ENCODE measurements at regions not wholly inside any gene's neighbourhood (a gene's known extent, or its start where the extent isn't known, plus 50 kb on each side); places are given as distances from the start of the nearest gene placed in this dataset.

GRCh38 chr5:67494186-67494855, 297.7 kb upstream of the CD180 start:
- no peak for DNase-seq

GRCh38 chr5:67493676-67494075, 297.1 kb upstream of the CD180 start:
- peak; percentile 33 for DNase-seq

DNA sequence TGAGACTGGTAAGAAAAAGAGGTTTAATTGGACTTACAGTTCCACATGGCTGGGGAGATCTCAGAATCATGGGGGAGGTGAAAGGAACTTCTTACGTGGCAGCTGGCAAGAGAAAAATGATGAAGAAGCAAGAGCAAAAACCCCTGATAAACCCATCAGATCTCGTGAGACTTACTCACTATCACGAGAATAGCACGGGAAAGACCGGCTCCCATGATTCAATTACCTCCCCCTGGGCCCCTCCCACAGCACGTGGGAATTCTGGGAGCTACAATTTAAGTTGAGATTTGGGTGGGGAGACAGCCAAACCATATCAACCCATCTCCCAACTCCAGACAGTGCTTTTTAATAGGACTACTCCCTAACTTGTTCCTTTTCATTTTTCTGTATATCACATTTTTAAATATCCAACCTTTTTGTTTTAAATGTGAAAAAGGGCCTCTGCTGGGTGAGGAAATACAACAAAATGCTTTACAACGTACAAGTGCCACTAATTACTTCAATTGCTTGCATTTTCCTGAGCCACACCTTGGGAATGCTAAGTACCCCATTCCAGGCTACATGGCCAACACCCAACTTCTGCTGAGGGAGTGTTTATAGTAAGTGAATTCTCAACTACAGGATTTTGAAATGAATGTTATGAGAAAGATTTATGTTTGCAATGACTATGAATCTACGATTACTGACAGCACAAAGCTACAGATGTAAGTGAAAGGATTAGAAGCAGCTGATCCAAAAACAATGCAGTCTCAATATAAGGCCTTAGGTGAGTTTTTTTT, 294.1 kb upstream of the CD180 start:
- DNase-seq = no peak

DNA sequence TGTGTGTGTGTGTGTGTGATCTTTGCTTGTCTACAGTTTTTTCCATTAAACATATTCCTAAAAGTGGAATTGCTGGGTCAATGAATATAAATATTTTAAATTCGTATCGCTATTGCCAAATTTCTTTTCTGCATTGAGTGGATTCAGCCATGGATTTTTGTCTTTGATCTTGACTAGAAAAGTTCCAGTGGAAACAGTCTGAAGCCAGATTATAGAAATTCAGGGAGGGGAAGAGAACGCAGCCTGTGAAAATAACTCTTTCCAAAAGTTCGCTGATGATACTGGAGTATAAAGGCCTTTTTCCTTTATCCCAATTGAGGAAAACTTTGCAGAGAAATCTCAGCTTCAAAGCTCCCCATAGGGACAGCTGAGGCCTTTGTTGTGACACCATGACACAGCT, 292.3 kb upstream of the CD180 start:
- DNase-seq = no peak

GRCh38 chr5:67487862-67488261, 291.3 kb upstream of the CD180 start:
- no peak for DNase-seq

DNA sequence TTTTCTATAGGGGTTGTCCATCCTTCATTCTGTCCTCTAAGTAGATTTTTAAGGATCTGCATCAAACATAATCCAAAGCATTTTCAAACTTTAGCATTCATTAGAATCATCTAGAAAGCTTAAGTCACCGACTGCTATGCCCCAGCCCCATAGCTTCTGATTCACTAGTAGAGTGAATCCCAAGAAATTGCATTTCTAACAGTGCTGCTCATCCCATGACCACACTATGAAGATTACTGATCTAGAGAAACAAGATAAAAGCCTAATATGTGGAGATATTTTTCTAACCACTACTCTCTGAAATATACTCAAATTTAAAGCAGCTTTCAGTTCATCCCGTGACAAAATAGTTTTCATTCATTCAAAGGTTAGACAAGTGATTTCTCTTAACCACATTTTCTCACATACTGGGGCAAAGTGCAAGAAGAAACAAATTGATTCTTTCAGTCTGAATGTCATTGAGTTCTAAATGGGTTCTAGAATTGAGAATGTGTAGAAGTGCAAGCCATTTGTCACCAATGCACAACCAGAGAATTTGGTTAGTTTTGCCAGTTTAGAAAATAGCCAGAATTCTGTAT, 286.9 kb upstream of the CD180 start:
- no peak for DNase-seq

DNA sequence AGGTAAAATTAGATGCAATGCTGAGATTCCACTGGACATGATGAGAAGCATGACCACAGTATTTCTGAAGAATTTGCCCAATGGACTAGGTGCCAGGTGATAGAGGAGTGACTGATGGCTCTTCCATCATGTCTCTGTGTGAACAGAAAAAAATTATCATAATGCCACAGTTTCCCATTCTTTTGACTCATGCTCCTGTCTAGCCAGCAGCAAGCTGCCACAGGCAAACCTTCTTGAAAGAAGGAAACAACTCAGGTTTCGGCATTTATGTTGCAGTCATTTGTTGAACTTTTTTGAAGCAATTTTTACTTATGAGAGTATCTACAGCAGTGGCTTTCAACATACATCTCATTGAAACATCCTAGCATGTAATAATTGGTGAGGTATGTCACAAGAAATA, 284.8 kb upstream of the CD180 start:
- DNase-seq = no peak

- DNase-seq = no peak
Measured at GRCh38 chr5:67478337-67478736, 281.7 kb upstream of the CD180 start.

DNA sequence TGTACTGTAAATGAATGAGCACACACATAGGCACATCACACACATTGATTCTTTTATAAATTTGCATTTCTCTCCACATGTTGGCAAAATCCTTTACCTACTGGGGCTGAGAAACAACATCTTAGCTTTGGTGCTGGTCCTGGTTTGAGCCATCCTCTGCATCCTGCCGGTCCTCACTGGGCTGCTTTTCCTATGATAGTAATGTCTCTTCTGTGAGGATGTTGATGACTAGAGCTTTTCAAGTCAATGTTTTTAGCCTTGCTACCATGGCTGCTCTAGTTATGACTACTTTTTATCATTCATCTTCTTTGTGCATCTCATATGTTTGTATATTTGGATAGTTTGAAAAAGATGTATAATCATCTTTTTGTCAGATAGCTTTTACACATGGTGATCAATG, 280.4 kb upstream of the CD180 start:
- DNase-seq = no peak

DNA sequence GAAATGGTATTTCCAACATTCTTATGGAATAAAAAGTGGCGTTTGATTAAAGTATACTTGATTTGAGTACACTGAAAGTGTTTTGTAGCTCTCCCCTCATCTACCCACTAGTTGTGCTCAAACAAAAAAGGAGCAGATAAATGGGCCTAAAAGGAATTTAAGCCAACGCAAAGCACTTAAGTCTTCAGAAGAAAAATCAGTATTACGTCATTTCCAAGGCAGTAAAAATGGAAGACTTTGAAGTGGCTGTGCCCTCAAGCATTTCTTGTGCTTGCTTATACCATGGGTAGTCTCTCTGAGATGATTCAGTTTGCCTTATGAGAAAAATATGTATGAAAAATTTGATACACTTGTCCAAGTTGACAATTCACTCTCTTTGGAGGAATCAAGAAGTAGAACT, 279.9 kb upstream of the CD180 start:
- no peak for DNase-seq

GRCh38 chr5:67475489-67475888, 278.9 kb upstream of the CD180 start:
- DNase-seq = no peak

GRCh38 chr5:67474597-67475238, 278.1 kb upstream of the CD180 start:
- no peak for DNase-seq

DNA sequence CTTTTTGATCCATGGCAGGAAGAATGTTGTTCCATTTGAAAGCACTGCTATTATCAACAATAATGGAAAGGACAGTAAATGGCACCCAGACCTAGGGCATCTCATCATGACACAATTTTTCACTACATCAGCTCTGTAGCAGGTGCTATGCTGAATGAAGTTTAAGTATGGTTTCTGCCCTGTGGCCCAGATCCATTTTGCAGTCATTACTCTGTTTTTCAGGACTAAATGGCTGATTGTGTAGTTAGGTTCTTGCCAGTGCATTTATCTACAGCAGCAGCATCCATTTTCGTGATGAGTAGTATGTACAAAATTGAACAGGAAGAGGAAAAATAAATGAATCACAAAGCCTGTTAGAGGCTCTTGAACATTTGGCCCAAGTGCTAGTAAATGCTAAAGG, 270.5 kb upstream of the CD180 start:
- no peak for DNase-seq

DNA sequence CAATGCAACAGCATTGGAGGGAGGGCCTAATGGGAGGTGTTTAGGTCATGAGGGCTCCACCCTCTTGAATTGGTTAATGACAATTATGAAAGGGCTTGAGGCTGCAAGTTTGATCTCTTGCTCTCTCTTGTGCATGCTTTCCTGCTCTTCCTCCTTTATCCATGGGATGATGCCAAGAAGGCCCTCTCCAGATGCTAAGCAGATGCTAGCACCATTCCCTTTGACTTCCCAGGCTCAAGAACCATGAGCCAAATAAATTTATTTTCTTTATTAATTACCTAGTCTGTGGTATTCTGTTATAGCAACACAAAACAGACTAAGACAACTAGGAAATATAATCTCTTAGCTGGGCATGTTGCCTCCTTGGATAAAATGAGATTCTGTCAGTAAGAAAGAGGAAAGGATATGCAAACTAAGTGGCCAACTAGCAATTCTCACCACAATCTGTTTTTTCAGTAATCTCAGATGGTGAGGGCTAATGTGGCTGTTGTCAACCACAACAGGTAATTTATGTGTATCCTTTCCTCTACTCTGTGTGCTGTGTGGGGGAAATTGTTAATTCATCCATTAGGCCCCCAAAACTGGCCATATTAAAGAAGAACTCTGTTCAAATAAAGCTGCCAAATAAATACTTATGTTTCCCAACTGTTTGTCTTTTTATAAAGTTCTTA, 269.1 kb upstream of the CD180 start:
- DNase-seq = no peak

GRCh38 chr5:67462147-67462546, 265.5 kb upstream of the CD180 start:
- DNase-seq = peak; percentile 2

GRCh38 chr5:67459253-67459652, 262.7 kb upstream of the CD180 start:
- DNase-seq = no peak

DNA sequence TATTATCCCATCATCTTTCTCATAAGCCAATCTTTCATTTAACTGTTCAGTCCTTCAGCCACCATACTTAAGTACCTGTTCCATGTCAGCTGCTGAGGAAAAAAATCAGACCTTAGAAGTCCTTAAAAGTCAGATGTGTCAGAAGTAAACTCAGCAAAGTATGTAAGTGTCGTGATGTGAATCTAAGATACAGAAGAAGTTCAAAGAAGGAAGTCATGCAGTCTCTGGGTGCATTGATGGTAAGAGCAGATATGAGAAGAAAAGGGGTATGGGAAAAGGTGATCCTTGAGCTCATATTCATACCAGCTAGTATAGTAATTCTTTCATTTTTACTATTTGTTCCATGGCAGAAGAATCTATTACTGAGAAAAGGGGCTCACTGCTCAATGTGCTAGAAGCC, 259.4 kb upstream of the CD180 start:
- no peak for DNase-seq

DNA sequence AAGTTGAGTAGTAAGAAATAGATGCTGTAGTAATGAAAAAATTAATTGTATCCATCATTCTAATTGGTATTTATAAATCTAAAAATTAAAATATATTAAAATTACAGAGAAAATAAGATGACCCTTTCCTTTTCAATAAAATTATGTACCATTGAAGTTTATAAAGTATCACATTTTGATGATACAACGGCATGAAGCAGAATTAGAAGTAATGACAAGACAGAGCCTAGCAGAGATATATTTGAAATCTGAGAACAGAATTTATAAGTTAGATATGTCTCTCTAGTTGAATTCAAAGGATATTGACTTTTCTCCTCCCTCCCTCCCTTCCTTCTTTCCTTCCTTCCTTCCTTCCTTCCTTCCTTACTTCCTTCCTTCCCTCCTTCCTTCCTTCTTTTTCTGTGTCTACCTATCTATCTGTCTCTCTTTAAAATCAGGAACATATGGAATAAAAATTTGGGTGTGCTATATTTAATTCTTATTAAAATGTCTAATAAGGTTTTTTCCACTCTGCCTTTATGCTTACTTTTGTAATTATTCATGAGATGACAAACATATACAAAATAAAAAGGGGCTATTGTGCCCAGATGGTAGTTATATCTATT, 258.5 kb upstream of the CD180 start:
- no peak for DNase-seq

GRCh38 chr5:67453111-67453905, 256.7 kb upstream of the CD180 start:
- no peak for DNase-seq

- DNase-seq = no peak
Measured at GRCh38 chr5:67451640-67452279, 255.2 kb upstream of the CD180 start.

DNA sequence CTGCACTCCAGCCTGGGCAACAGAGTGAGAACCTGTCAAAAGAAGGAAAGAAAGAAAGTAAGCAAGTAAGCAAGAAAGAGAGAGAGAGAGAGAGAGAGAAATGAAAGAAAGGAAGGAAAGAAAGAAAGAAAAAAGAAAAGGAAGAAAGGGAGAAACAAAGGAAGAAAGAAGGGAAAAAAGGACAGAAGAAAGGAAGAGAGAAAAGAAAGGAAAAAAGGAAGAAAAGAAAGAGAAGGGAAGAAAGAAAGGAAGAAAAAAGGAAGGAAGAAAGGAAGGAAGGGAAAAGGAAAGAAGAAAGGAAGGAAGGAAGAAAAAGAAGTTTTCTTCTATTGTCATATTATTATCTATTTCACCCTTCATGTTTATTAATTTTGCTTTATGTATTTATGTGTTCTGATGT, 251.1 kb upstream of the CD180 start:
- no peak for DNase-seq
